Endothelial cell of umbilical vein (primary cell): ENCODE measurements at regions not wholly inside any gene's neighbourhood (a gene's known extent, or its start where the extent isn't known, plus 50 kb on each side); places are given as distances from the start of the nearest gene placed in this dataset.

ENCODE experiments used
- BruUV-seq: library from RNA; stranded (reverse); fragments of 400-500 nt; replicated peaks from 2 replicates; lab custom pipeline; 2021; lab: Mats Ljungman, UMichigan
- CTCF ChIA-PET: fragments of 300-600, 350-600 bp; sonication (Branson Sonifier 250); formaldehyde crosslinking; loops from one replicate; lab custom pipeline; 2021; ENCODE audit warnings: antibody characterized with exemption, inconsistent platforms; lab: Charles Lee
- POLR2A ChIA-PET: fragments of 300-600, 350-600 bp; sonication (Branson Sonifier 250); formaldehyde crosslinking; loops from one replicate; lab custom pipeline; 2021; ENCODE audit warnings: antibody characterized with exemption, inconsistent platforms; lab: Charles Lee
- DNase-seq: peaks from one replicate; pipeline ENCODE4 v3.0.0-alpha.2; 2011; ENCODE audit warnings: low read depth, low spot score
- FAIRE-seq: peaks from 2 replicates; lab custom pipeline; 2011; peaks lifted over from hg19 to GRCh38; lab: Jason Lieb, UNC
- H2AFZ ChIP-seq: 2 replicates; pipeline ENCODE4 v1.6.0; 2012; ENCODE audit warnings: low read depth, low read length, control low read depth, inconsistent platforms
- H3K27ac ChIP-seq: 2 replicates; pipeline ENCODE4 v1.5.1; 2011; ENCODE audit warnings: low read depth, mild to moderate bottlenecking, control low read depth, low read length, moderate library complexity; ENCODE audit not compliant: insufficient read depth
- H3K27me3 ChIP-seq, 2 experiments: 2 replicates each; pipeline versions ENCODE4 v1.6.0 to v1.6.1; 2011; ENCODE audit warnings: low read length in 2 of 2, mixed read lengths in 1 of 2; ENCODE audit not compliant: control insufficient read depth in 2 of 2, insufficient read depth in 2 of 2
- H3K36me3 ChIP-seq, 2 experiments: 2 replicates in 1 of 2; 3 replicates in 1 of 2; pipeline ENCODE4 v1.5.1; 2011; ENCODE audit warnings: low read length in 2 of 2, mild to moderate bottlenecking in 1 of 2, moderate library complexity in 1 of 2; ENCODE audit not compliant: control insufficient read depth in 2 of 2, insufficient read depth in 2 of 2; ENCODE audit errors: extremely low read depth in 1 of 2
- H3K4me1 ChIP-seq: 3 replicates; pipeline ENCODE4 v1.5.1; 2011; ENCODE audit warnings: mild to moderate bottlenecking, low read length; ENCODE audit not compliant: control insufficient read depth, insufficient read depth; ENCODE audit errors: extremely low read depth
- H3K4me2 ChIP-seq: 2 replicates; pipeline ENCODE4 v1.6.1; 2011; ENCODE audit warnings: low read length, control low read depth, mixed read lengths; ENCODE audit not compliant: insufficient read depth
- H3K4me3 ChIP-seq, 3 experiments: fragments of 200-600 bp in 1 of 3; sonication (generic), shearing (Covaris generic) in 1 of 3; replicated peaks in 1 of 3; 2 replicates each; pipeline ENCODE4 v1.5.1; 2011 to 2016; ENCODE audit warnings: control low read depth in 3 of 3, low read length in 3 of 3, mild to moderate bottlenecking in 2 of 3, inconsistent platforms in 1 of 3, low read depth in 1 of 3, moderate library complexity in 1 of 3; ENCODE audit not compliant: insufficient read depth in 1 of 3
- H3K79me2 ChIP-seq: 2 replicates; pipeline ENCODE4 v1.6.0; 2012; ENCODE audit warnings: low read length, inconsistent platforms; ENCODE audit not compliant: control insufficient read depth, insufficient read depth
- H3K9ac ChIP-seq: replicated peaks from 2 replicates; pipeline ENCODE3; 2011; ENCODE audit warnings: low read length, control low read depth; ENCODE audit not compliant: insufficient read depth; ENCODE audit errors: extremely low read depth
- H3K9me1 ChIP-seq: replicated peaks from 3 replicates; pipeline ENCODE4 v1.6.0; 2011; ENCODE audit warnings: mild to moderate bottlenecking, low read length; ENCODE audit not compliant: control insufficient read depth, insufficient read depth; ENCODE audit errors: extremely low read depth
- H3K9me3 ChIP-seq: replicated peaks from 2 replicates; pipeline ENCODE4 v1.5.1; 2012; ENCODE audit warnings: low read length, inconsistent platforms; ENCODE audit not compliant: control insufficient read depth, insufficient read depth
- H4K20me1 ChIP-seq: replicated peaks from 2 replicates; pipeline ENCODE3; 2011; ENCODE audit warnings: mild to moderate bottlenecking, low read length; ENCODE audit not compliant: control insufficient read depth, insufficient read depth; ENCODE audit errors: extremely low read depth
- EZH2 ChIP-seq: IDR thresholded peaks from 2 replicates; pipeline ENCODE4 v1.6.1; 2012; ENCODE audit warnings: borderline replicate concordance, low read depth, mild to moderate bottlenecking, moderate library complexity, low read length, inconsistent platforms; ENCODE audit not compliant: severe bottlenecking
- GATA2 ChIP-seq: IDR thresholded peaks from 2 replicates; pipeline ENCODE4 v1.7.0; 2011; ENCODE audit warnings: low read depth, mild to moderate bottlenecking, moderate library complexity, mixed read lengths, low read length; ENCODE audit not compliant: insufficient read length, insufficient read depth
- JUN ChIP-seq: IDR thresholded peaks from 2 replicates; pipeline ENCODE4 v1.6.1; 2011; ENCODE audit warnings: borderline replicate concordance, low read depth; ENCODE audit not compliant: insufficient read length, insufficient read depth
- MYC ChIP-seq: IDR thresholded peaks from one replicate; pipeline ENCODE4 v1.6.1; 2011; ENCODE audit warnings: mild to moderate bottlenecking, low read depth, low read length
- POLR2A ChIP-seq: IDR thresholded peaks from 2 replicates; pipeline ENCODE4 v1.6.1; 2012; ENCODE audit warnings: low read depth, mild to moderate bottlenecking, control low read depth, low read length
- POLR2AphosphoS5 ChIP-seq: IDR thresholded peaks from 2 replicates; pipeline ENCODE4 v1.6.1; 2012; ENCODE audit warnings: low read depth, mild to moderate bottlenecking, control low read depth, low read length, moderate library complexity; ENCODE audit not compliant: insufficient read depth
- dilution Hi-C: fragments of 300-500 bp; cut with MboI; formaldehyde crosslinking; loops from one replicate; pipeline ENCODE4 v1.15.0; 2019; ENCODE audit warnings: low sequenced_read_pairs; ENCODE audit not compliant: extremely low pct_ligation_motif_present
- intact Hi-C: fragments of 100-400 bp; cut with micrococcal nuclease; formaldehyde crosslinking; loops from one replicate; pipeline ENCODE4 v1.10.0; 2022
- TF ChIP-seq, protein P1 (sequence below), 2 donors: IDR thresholded peaks; 1 replicate in 1 of 2; 2 replicates in 1 of 2; pipeline ENCODE4 v1.5.1; 2011; ENCODE audit warnings: low read length in 2 of 2, mild to moderate bottlenecking in 2 of 2, moderate library complexity in 2 of 2, control low read depth in 1 of 2, inconsistent platforms in 1 of 2, low read depth in 1 of 2; ENCODE audit not compliant: insufficient read depth in 1 of 2; ENCODE audit errors: extremely low read depth in 1 of 2
- TF ChIP-seq, protein P2 (sequence below): IDR thresholded peaks from 2 replicates; pipeline ENCODE4 v1.6.1; 2011; ENCODE audit not compliant: insufficient read depth, insufficient read length

DNA sequence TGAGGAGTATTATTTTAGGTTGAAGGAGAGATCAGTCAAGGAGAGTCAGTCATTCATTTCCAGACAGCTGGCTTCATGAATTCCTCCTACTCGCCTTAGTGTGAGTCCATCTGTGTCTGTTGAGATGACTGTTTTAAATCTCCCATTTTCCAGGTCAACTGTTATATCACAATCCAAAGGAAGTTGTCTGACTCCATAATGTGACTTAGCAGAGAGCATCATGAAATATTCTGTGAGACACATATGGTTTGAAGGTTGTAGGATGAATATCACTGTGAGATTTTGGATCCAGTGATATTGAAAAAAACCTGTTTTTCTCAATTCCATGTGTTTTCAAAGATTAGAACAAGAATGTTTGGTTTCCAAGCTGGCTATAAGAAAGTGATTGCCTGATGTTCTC, 530.2 kb upstream of the MAN1A1 start:
- Histone ChIP-seq H3K4me3 (no peak overlapping the region), H3K27me3 (no peaks in the 10 kb centered on the region), H2AFZ (no peak overlapping the region), H3K9me3 (no peaks in the 10 kb centered on the region), H3K9me1 (no peaks in the 10 kb centered on the region), H3K9ac (no peak overlapping the region), H4K20me1 (no peaks in the 10 kb centered on the region), H3K79me2 (no peaks in the 10 kb centered on the region), H3K27ac (no peak overlapping the region), H3K4me2 (no peak overlapping the region), H3K4me1 (no peaks in the 10 kb centered on the region), H3K36me3 (no peaks in the 10 kb centered on the region)
- DNase-seq (no peak), FAIRE-seq (no peak)
- dilution Hi-C loops (no loop called here), intact Hi-C loops (no loop called here)
- ChIA-PET POLR2A (no interaction called here), CTCF (no interaction called here)
- no TSS peak for BruUV-seq
- TF ChIP-seq GATA2 (no peak), MYC (no peak), JUN (no peak), EZH2 (no peak), POLR2AphosphoS5 (no peak), POLR2A (no peak)
- TF ChIP-seq, protein P1, sequence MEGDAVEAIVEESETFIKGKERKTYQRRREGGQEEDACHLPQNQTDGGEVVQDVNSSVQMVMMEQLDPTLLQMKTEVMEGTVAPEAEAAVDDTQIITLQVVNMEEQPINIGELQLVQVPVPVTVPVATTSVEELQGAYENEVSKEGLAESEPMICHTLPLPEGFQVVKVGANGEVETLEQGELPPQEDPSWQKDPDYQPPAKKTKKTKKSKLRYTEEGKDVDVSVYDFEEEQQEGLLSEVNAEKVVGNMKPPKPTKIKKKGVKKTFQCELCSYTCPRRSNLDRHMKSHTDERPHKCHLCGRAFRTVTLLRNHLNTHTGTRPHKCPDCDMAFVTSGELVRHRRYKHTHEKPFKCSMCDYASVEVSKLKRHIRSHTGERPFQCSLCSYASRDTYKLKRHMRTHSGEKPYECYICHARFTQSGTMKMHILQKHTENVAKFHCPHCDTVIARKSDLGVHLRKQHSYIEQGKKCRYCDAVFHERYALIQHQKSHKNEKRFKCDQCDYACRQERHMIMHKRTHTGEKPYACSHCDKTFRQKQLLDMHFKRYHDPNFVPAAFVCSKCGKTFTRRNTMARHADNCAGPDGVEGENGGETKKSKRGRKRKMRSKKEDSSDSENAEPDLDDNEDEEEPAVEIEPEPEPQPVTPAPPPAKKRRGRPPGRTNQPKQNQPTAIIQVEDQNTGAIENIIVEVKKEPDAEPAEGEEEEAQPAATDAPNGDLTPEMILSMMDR (IDR thresholded peaks at IDR 0.05; ENCODE audit: extremely low read depth in 1 of 2, insufficient read depth in 1 of 2, low read depth in 1 of 2, low read length in 2 of 2): no peak
- TF ChIP-seq, protein P2, sequence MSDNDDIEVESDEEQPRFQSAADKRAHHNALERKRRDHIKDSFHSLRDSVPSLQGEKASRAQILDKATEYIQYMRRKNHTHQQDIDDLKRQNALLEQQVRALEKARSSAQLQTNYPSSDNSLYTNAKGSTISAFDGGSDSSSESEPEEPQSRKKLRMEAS: no peak
